ENCODE measurements at regions not wholly inside any gene's neighbourhood (a gene's known extent, or its start where the extent isn't known, plus 50 kb on each side); places are given as distances from the start of the nearest gene placed in this dataset.

DNA sequence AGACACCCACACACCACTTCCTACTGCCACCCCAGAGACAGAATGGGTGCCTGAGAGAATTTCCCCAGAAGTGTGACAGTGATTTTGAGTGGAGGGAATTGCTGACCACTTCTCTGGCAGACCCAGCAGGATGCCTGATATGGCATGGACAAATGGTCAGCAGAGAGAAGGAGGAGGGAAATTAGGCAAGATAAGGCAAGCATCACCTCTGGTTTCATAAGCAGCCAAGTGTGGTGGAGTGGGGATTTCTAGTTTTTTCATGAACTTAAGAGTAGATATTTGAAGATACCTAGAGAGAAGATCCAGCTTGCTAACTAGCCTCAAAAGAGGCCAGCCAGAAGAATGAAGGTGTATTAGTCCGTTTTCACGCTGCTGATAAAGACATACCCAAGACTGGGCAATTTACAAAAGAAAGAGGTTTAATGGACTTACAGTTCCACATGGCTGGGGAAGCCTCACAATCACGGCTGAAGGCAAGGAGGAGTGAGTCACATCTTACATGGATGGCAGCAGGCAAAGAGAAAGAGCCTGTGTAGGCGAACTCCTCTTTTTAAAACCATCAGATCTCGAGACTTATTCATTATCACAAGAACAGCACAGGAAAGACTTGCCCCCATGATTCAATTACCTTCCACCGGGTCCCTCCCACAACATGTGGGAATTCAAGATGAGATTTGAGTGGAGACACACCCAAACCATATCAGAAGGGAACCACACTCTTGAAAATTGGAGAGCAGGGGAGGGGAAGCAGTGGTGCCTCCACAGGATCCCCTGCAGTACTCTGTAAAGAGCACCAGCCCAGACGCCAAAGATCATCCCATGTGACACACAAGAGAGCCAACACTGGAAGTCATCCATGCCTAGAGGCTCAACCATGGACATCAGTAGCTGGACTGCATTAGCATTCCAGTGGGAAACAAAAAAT, 64.2 kb downstream of the RBM43 start:
- TF ChIP-seq, protein P1, sequence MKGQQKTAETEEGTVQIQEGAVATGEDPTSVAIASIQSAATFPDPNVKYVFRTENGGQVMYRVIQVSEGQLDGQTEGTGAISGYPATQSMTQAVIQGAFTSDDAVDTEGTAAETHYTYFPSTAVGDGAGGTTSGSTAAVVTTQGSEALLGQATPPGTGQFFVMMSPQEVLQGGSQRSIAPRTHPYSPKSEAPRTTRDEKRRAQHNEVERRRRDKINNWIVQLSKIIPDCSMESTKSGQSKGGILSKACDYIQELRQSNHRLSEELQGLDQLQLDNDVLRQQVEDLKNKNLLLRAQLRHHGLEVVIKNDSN (IDR thresholded peaks at IDR 0.05), result no peak
- TF ChIP-seq CEBPB (IDR thresholded peaks at IDR 0.05), result no peak
- TF ChIP-seq, protein P2, sequence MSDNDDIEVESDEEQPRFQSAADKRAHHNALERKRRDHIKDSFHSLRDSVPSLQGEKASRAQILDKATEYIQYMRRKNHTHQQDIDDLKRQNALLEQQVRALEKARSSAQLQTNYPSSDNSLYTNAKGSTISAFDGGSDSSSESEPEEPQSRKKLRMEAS (IDR thresholded peaks at IDR 0.05), result no peak
- TF ChIP-seq EP300 (IDR thresholded peaks at IDR 0.05; ENCODE audit: borderline replicate concordance), result no peak
- no peak for TF ChIP-seq TCF12 (IDR thresholded peaks at IDR 0.05; ENCODE audit: low read depth)
- TF ChIP-seq YY1 (IDR thresholded peaks at IDR 0.05; ENCODE audit: low read depth), result no peak
- TF ChIP-seq, protein P3, sequence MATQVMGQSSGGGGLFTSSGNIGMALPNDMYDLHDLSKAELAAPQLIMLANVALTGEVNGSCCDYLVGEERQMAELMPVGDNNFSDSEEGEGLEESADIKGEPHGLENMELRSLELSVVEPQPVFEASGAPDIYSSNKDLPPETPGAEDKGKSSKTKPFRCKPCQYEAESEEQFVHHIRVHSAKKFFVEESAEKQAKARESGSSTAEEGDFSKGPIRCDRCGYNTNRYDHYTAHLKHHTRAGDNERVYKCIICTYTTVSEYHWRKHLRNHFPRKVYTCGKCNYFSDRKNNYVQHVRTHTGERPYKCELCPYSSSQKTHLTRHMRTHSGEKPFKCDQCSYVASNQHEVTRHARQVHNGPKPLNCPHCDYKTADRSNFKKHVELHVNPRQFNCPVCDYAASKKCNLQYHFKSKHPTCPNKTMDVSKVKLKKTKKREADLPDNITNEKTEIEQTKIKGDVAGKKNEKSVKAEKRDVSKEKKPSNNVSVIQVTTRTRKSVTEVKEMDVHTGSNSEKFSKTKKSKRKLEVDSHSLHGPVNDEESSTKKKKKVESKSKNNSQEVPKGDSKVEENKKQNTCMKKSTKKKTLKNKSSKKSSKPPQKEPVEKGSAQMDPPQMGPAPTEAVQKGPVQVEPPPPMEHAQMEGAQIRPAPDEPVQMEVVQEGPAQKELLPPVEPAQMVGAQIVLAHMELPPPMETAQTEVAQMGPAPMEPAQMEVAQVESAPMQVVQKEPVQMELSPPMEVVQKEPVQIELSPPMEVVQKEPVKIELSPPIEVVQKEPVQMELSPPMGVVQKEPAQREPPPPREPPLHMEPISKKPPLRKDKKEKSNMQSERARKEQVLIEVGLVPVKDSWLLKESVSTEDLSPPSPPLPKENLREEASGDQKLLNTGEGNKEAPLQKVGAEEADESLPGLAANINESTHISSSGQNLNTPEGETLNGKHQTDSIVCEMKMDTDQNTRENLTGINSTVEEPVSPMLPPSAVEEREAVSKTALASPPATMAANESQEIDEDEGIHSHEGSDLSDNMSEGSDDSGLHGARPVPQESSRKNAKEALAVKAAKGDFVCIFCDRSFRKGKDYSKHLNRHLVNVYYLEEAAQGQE (IDR thresholded peaks at IDR 0.05; ENCODE audit: low read depth), result no peak
- TF ChIP-seq TAF1 (IDR thresholded peaks at IDR 0.05; ENCODE audit: low read depth), result no peak
- TF ChIP-seq EGR1 (IDR thresholded peaks at IDR 0.05), result no peak
